ENCODE measurements at regions not wholly inside any gene's neighbourhood (a gene's known extent, or its start where the extent isn't known, plus 50 kb on each side); places are given as distances from the start of the nearest gene placed in this dataset.

GRCh38 chr13:26992951-26993719, 178.5 kb downstream of the USP12 start:
- no peak overlapping the region for H3K27ac ChIP-seq
- CTCF ChIA-PET = interaction anchor here (0.6 kb wide), 2 partner anchors 44 to 346 kb away, joined by 3 read pairs; no protein-coding TSS in a partner anchor
- no peak for DNase-seq (ENCODE audit: low spot score)

GRCh38 chr13:26991508-26992181, 180.0 kb downstream of the USP12 start:
- CTCF ChIA-PET = no interaction called here
- no peak overlapping the region for H3K27ac ChIP-seq
- POLR2A ChIA-PET (ENCODE audit: low non-redundant PET) = no interaction called here
- TF ChIP-seq CTCF (conservative IDR thresholded peaks at IDR 0.05; ENCODE audit: low read depth) = no peak
- DNase-seq (ENCODE audit: low spot score) = no peak

More at GRCh38 chr13:26992951-26993719, 178.5 kb downstream of the USP12 start:
- POLR2A ChIA-PET (ENCODE audit: low non-redundant PET) = no interaction called here
- no peak for TF ChIP-seq CTCF (conservative IDR thresholded peaks at IDR 0.05; ENCODE audit: low read depth)

GRCh38 chr13:26989957-26990713, 181.5 kb downstream of the USP12 start:
- no peak overlapping the region for H3K27ac ChIP-seq
- no peak for DNase-seq (ENCODE audit: low spot score)
- CTCF ChIA-PET = interaction anchor here (1.1 kb wide), 1 partner anchor 43 kb away, joined by 5 read pairs; no protein-coding TSS in a partner anchor
- POLR2A ChIA-PET (ENCODE audit: low non-redundant PET) = no interaction called here
- no peak for TF ChIP-seq CTCF (conservative IDR thresholded peaks at IDR 0.05; ENCODE audit: low read depth)

GRCh38 chr13:26989261-26989956, 182.2 kb downstream of the USP12 start:
- no peak overlapping the region for H3K27ac ChIP-seq
- CTCF ChIA-PET = interaction anchor here (1.1 kb wide), 1 partner anchor 42 kb away, joined by 5 read pairs; no protein-coding TSS in a partner anchor
- TF ChIP-seq CTCF (conservative IDR thresholded peaks at IDR 0.05; ENCODE audit: low read depth) = no peak
- POLR2A ChIA-PET (ENCODE audit: low non-redundant PET) = no interaction called here
- no peak for DNase-seq (ENCODE audit: low spot score)

- no peak for DNase-seq (ENCODE audit: low spot score)
- ChIA-PET CTCF (interaction anchor here (1.0 to 2.1 kb wide), 3 partner anchors 41 to 374 kb away, joined by 3 to 16 read pairs (median 3); no protein-coding TSS in a partner anchor), POLR2A (ENCODE audit: low non-redundant PET) (no interaction called here)
- TF ChIP-seq CTCF (conservative IDR thresholded peaks at IDR 0.05; ENCODE audit: low read depth) = no peak
- H3K27ac ChIP-seq = no peak overlapping the region
Observed at GRCh38 chr13:26988059-26988769, 183.4 kb downstream of the USP12 start.
